GM12878 (cell line): ENCODE measurements at regions not wholly inside any gene's neighbourhood (a gene's known extent, or its start where the extent isn't known, plus 50 kb on each side); places are given as distances from the start of the nearest gene placed in this dataset.

Source experiments
- ATAC-seq: fragments of 200-7000 bp; cut with Tn5 transposase; 3 replicates; pipeline ENCODE4 v1.9.1; 2020; ENCODE audit warnings: mild to moderate bottlenecking, moderate library complexity
- BruUV-seq: library from RNA; stranded (reverse); fragments of 400-500 nt; replicated peaks from 2 replicates; lab custom pipeline; 2021; lab: Mats Ljungman, UMichigan
- CTCF ChIA-PET: fragments of 300-600 bp; sonication (Branson Sonifier 250); formaldehyde crosslinking; extraction: SDS; loops from one replicate; lab custom pipeline; 2021; ENCODE audit warnings: inconsistent platforms; lab: Yijun Ruan, JAX
- POLR2A ChIA-PET: fragments of 350-600 bp; formaldehyde crosslinking; extraction: SDS; loops from one replicate; lab custom pipeline; 2021; ENCODE audit warnings: inconsistent platforms; lab: Charles Lee
- RAD21 ChIA-PET: fragments of 300-600 bp; sonication (Branson Sonifier 250); formaldehyde crosslinking; loops from one replicate; lab custom pipeline; 2023; ENCODE audit warnings: antibody characterized with exemption; ENCODE audit not compliant: unreplicated experiment; lab: Charles Lee
- SMC1A ChIA-PET: fragments of 300-600 bp; sonication (Branson Sonifier 250); formaldehyde crosslinking; loops from one replicate; lab custom pipeline; 2023; ENCODE audit not compliant: unreplicated experiment, uncharacterized antibody; lab: Charles Lee
- DNase-seq: peaks from one replicate; pipeline ENCODE4 v3.0.0-alpha.2; 2011; ENCODE audit warnings: low read depth, low spot score
- FAIRE-seq: peaks from 3 replicates; lab custom pipeline; 2011; peaks lifted over from hg19 to GRCh38; lab: Jason Lieb, UNC
- H2AFZ ChIP-seq: 2 replicates; pipeline ENCODE4 v1.6.0; 2011; ENCODE audit warnings: low read depth, low read length, control low read depth; ENCODE audit not compliant: control insufficient read depth
- H3K27ac ChIP-seq: 2 replicates; pipeline ENCODE4 v1.5.1; 2011; ENCODE audit warnings: control low read depth; ENCODE audit not compliant: control insufficient read depth, insufficient read depth
- H3K27me3 ChIP-seq, 2 experiments: replicated peaks in 1 of 2; 2 replicates each; pipeline versions ENCODE4 v1.6.0 to v1.6.1; 2011; ENCODE audit warnings: low read length in 1 of 2; ENCODE audit not compliant: control insufficient read depth in 2 of 2, insufficient read depth in 2 of 2
- H3K36me3 ChIP-seq, 2 experiments: 2 replicates each; pipeline ENCODE4 v1.5.1; 2011; ENCODE audit warnings: low read length in 1 of 2; ENCODE audit not compliant: control insufficient read depth in 2 of 2, insufficient read depth in 2 of 2
- H3K4me1 ChIP-seq: 2 replicates; pipeline ENCODE4 v1.6.1; 2011; ENCODE audit warnings: mild to moderate bottlenecking, low read length, moderate library complexity, mixed read lengths; ENCODE audit not compliant: control insufficient read depth, insufficient read depth
- H3K4me2 ChIP-seq: 2 replicates; pipeline ENCODE4 v1.6.0; 2011; ENCODE audit warnings: control low read depth; ENCODE audit not compliant: control insufficient read depth, insufficient read depth
- H3K4me3 ChIP-seq: fragments of 200-600 bp; sonication (generic); 2 replicates; pipeline ENCODE4 v1.5.1; 2016
- H3K79me2 ChIP-seq: 2 replicates; pipeline ENCODE4 v1.6.0; 2011; ENCODE audit warnings: low read length; ENCODE audit not compliant: control insufficient read depth, insufficient read depth
- H3K9ac ChIP-seq: 2 replicates; pipeline ENCODE4 v1.8.0; 2011; ENCODE audit warnings: low read length, control low read depth, mixed read lengths; ENCODE audit not compliant: control insufficient read depth, insufficient read depth
- H3K9me3 ChIP-seq: replicated peaks from 3 replicates; pipeline ENCODE4 v1.5.1; 2011; ENCODE audit warnings: mild to moderate bottlenecking, low read length; ENCODE audit not compliant: control insufficient read depth, insufficient read depth
- H4K20me1 ChIP-seq: 2 replicates; pipeline ENCODE4 v1.6.0; 2011; ENCODE audit not compliant: control insufficient read depth, insufficient read depth
- CHD2 ChIP-seq: IDR thresholded peaks from 2 replicates; pipeline ENCODE4 v1.6.1; 2011; ENCODE audit warnings: low read depth, low read length, improper control_type of control experiment, borderline replicate concordance
- FOXM1 ChIP-seq: IDR thresholded peaks from 2 replicates; pipeline ENCODE4 v1.6.1; 2012; ENCODE audit warnings: low read depth, mild to moderate bottlenecking, inconsistent platforms, low read length, moderate library complexity
- IRF5 ChIP-seq: fragments of 450-650 bp; IDR thresholded peaks from 2 replicates; pipeline ENCODE4 v1.6.1; 2017; ENCODE audit warnings: borderline replicate concordance
- KAT2A ChIP-seq: conservative IDR thresholded peaks from 2 replicates; pipeline ENCODE4 v1.6.1; 2011; ENCODE audit warnings: low read depth, low read length; ENCODE audit not compliant: control insufficient read depth
- KDM1A ChIP-seq: fragments of 200-600 bp; sonication (generic); IDR thresholded peaks from 2 replicates; pipeline ENCODE4 v1.6.1; 2016; ENCODE audit warnings: borderline replicate concordance
- MAX ChIP-seq: IDR thresholded peaks from 2 replicates; pipeline ENCODE4 v1.6.1; 2012; ENCODE audit warnings: low read depth, low read length, improper control_type of control experiment
- NFXL1 ChIP-seq: fragments of 450-650 bp; IDR thresholded peaks from 2 replicates; pipeline ENCODE4 v1.6.1; 2017; ENCODE audit warnings: antibody characterized with exemption, mild to moderate bottlenecking, borderline replicate concordance
- NRF1 ChIP-seq: conservative IDR thresholded peaks from 2 replicates; pipeline ENCODE4 v1.6.1; 2011; ENCODE audit warnings: mild to moderate bottlenecking, low read depth, low read length, improper control_type of control experiment
- PAX8 ChIP-seq: fragments of 450-650 bp; IDR thresholded peaks from 2 replicates; pipeline ENCODE4 v1.6.1; 2017; ENCODE audit warnings: mild to moderate bottlenecking, moderate library complexity
- RELB ChIP-seq: fragments of 450-650 bp; IDR thresholded peaks from 2 replicates; pipeline ENCODE4 v1.6.1; 2017; ENCODE audit warnings: low read depth, mild to moderate bottlenecking, moderate library complexity
- SPI1 ChIP-seq: IDR thresholded peaks from 2 replicates; pipeline ENCODE4 v1.6.1; 2011; ENCODE audit warnings: low read depth, mild to moderate bottlenecking, low read length, moderate library complexity, borderline replicate concordance; ENCODE audit not compliant: insufficient read depth
- WGBS: methylation state at CpG from one replicate; pipeline ENCODE4 v1.1.6; 2016; ENCODE audit warnings: low lambda C conversion rate; ENCODE audit not compliant: insufficient replicate concordance, insufficient coverage; ENCODE audit errors: missing lambda C conversion rate; 5-methylcytosine and 5-hydroxymethylcytosine counted together
- in situ Hi-C: fragments of 300-500 bp; cut with MboI; formaldehyde crosslinking; loops from 9 replicates; pipeline ENCODE4 v1.14.3; 2018; ENCODE audit warnings: mixed read lengths
- intact Hi-C: fragments of 100-400 bp; cut with micrococcal nuclease; formaldehyde crosslinking; loops from one replicate; pipeline ENCODE4 v1.14.2; 2022; ENCODE audit not compliant: unreplicated experiment

- 57% methylated on average over 11 of the region's 11 CpGs for WGBS
- no peak for FAIRE-seq
Measured at GRCh38 chr18:57982372-57983021, 61.5 kb upstream of the NEDD4L start.

GRCh38 chr18:57981308-57982028 is 62.6 kb upstream of the NEDD4L start:
- no TSS peak for BruUV-seq
- H4K20me1 ChIP-seq: no peaks in the 10 kb centered on the region
- H3K27me3 ChIP-seq: no peaks in the 10 kb centered on the region; a peak in 1 of 4 replicates
- SMC1A ChIA-PET: interaction anchor here (1.2 to 2.0 kb wide), 3 partner anchors 23 to 69 kb away, joined by 4 to 12 read pairs (median 4); no protein-coding TSS in a partner anchor
- no peak overlapping the region for H2AFZ ChIP-seq
- H3K9ac ChIP-seq: no peak overlapping the region
- CTCF ChIA-PET: interaction anchor here (0.8 to 1.5 kb wide), 5 partner anchors 22 to 99 kb away, joined by 3 to 4 read pairs (median 3); partner anchors contain the start of gene NEDD4L
- POLR2A ChIA-PET: interaction anchor here (0.7 kb wide), 1 partner anchor 143 kb away, joined by 7 read pairs; no protein-coding TSS in a partner anchor
- no peaks in the 10 kb centered on the region for H3K36me3 ChIP-seq
- no peak overlapping the region for H3K27ac ChIP-seq
- H3K9me3 ChIP-seq: no peaks in the 10 kb centered on the region
- no peak overlapping the region for H3K4me2 ChIP-seq
- no peaks in the 10 kb centered on the region for H3K79me2 ChIP-seq
- peaks cover 3% of the 10 kb centered on the region; the same call in 1 of the 2 replicates for H3K4me1 ChIP-seq
- FAIRE-seq: no peak
- intact Hi-C loops (no loop called here), in situ Hi-C loops (no loop called here)
- RAD21 ChIA-PET: no interaction called here
- no peak overlapping the region for H3K4me3 ChIP-seq
- no peak for TF ChIP-seq NFXL1
- no peak for TF ChIP-seq MAX
- TF ChIP-seq KDM1A: no peak
- TF ChIP-seq NRF1: no peak
- no peak for TF ChIP-seq IRF5
- TF ChIP-seq RELB: no peak
- no peak for TF ChIP-seq PAX8
- no peak for TF ChIP-seq KAT2A
- TF ChIP-seq CHD2: no peak
- TF ChIP-seq, all 136 proteins: peak for 0
- 65% methylated on average over 3 of the region's 3 CpGs for WGBS
- ATAC-seq (no peak), DNase-seq (no peak)

More at GRCh38 chr18:57982372-57983021, 61.5 kb upstream of the NEDD4L start:
- POLR2A ChIA-PET: no interaction called here
- H3K4me1 ChIP-seq: peaks cover 3% of the 10 kb centered on the region; the same call in 1 of the 2 replicates
- H3K4me2 ChIP-seq: no peak overlapping the region
- H4K20me1 ChIP-seq: no peaks in the 10 kb centered on the region
- no peaks in the 10 kb centered on the region; a peak in 1 of 4 replicates for H3K27me3 ChIP-seq
- no peak overlapping the region for H3K27ac ChIP-seq
- ATAC-seq (no peak), DNase-seq (no peak)
- no peaks in the 10 kb centered on the region for H3K9me3 ChIP-seq
- no peaks in the 10 kb centered on the region for H3K79me2 ChIP-seq
- no peaks in the 10 kb centered on the region for H3K36me3 ChIP-seq
- in situ Hi-C loops: no loop called here
- intact Hi-C loops: no loop called here
- H3K4me3 ChIP-seq: no peak overlapping the region
- TF ChIP-seq FOXM1 (no peak), SPI1 (peak; percentile 68; the same call in 1 of the 2 replicates)
- RAD21 ChIA-PET: interaction anchor here (1.6 kb wide), 1 partner anchor 23 kb away, joined by 6 read pairs; no protein-coding TSS in a partner anchor
- CTCF ChIA-PET: interaction anchor here (1.0 to 1.5 kb wide), 2 partner anchors 60 to 101 kb away, joined by 3 read pairs; no protein-coding TSS in a partner anchor
- SMC1A ChIA-PET: interaction anchor here (1.1 to 2.0 kb wide), 2 partner anchors 33 to 56 kb away, joined by 4 read pairs; no protein-coding TSS in a partner anchor
- H2AFZ ChIP-seq: no peak overlapping the region; the same call in 1 of the 2 replicates
- no peak overlapping the region for H3K9ac ChIP-seq
- BruUV-seq: no TSS peak
